ENCODE measurements at regions not wholly inside any gene's neighbourhood (a gene's known extent, or its start where the extent isn't known, plus 50 kb on each side); places are given as distances from the start of the nearest gene placed in this dataset.
A peak's percentile ranks its signal among the peaks of the same experiment; 100 is the strongest.

DNA sequence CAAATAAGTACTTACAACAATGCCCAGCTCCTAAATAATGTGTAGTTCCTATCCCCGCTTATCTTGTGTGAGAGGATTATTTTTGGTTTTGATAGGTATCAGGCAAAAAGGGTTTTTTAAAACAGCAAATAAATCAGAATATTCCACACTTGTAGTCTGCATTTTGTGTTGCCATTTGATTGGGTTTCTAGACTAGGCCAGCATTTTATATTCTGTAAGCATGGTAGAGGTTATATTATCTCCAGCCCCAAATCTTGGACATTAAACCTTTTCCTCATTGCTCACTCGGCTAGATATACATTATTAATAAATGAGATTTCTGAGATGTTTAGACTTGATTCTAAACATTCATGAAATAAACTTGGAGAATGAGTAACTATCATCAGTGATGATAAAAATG, 165.7 kb upstream of the C1orf21 start:
- no peak for DNase-seq

DNA sequence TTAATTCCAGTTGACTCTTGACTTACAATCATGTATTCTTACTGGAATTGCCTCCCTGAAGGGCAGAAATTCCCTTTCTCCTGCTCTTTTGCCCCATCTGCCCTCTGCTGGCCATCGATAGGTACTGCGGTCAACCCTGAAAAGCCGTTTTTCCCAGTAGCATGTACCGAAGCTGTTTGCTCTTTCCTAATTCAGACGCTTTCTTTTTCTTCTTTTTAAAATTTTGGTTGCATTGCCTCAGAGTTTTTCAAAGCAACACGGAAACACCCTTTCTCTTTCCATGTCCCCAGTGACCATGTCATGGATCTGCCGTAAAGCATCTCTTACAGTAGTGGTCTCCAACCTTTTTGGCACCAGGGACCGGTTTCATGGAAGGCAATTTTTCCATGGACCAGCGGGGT, 164.2 kb upstream of the C1orf21 start:
- DNase-seq, result peak; percentile 42

DNA sequence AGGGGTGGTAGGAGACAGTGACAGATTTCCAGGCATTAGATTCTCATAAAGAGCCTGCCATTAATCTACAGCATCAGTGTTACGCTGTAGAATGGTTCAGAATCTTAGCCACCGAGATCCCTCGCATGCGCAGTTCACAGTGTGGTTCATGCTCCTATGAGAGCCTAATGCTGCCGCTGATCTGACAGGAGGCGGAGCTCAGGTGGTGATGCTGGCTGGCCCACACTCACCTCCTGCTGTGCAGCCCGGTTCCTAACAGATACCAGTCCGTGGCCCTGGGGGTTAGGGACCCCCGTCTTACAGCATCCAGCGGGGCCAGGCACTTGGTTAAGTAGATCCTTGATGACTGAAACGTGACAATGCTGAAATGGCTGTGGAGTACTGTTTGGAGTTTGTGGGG, 163.6 kb upstream of the C1orf21 start:
- no peak for DNase-seq

DNA sequence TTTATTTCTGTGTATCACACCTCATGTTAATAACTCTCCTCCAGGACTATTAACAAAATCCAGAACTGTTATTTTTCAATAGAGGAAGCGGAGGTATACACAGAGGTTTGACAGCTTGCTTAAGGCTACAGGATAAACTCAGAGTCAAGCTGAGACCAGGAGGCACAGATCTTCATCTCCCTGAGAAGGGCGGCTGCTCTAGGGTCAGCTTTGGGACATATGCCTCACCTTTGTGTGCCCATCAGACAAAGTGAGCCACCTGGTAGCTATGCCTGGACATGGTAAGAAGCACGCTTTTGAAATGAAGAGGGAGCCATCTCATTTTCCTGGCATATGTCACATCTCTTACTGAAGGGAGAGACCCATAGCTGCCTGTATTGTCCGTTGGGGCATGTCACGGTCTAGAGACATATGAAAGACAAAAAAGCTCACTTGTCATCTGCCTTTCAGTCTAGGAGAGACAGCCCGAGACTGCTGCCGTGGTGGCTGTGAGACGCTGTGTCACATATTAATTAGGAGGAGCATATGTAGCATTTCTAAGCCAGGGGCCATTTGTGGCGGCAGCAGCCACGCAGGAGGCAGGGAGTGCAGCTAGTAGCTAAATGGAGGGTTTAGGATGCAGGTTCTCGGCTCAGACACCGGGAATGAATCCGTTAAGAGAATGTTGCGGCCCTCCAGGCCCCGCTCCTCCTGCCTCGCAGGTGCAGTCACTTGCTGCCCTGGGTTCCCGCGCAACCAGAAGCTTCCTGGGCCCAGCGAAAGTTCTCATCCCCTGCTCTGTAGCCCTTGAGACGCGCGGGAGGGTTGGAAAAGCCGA, 161.3 kb upstream of the C1orf21 start:
- DNase-seq, result no peak

DNA sequence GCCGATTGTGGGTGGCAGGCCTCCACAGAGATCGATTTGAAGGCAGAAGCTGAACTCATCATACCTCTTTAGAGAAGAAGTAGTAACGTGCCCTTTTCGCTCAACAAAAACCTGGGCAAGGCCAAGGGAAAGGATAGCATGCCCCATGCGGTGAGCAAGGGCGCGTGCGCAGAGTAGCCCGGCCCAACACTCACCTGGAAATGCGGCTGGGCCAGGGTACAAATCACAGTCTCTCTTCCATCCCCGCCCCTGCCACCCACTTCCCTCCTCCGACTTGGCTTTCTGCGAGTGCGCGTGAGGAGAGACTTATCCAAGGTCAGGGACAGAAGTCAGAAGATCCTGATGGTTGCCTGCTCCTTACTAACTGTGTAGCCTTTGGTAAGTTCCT, 160.7 kb upstream of the C1orf21 start:
- no peak for DNase-seq

DNA sequence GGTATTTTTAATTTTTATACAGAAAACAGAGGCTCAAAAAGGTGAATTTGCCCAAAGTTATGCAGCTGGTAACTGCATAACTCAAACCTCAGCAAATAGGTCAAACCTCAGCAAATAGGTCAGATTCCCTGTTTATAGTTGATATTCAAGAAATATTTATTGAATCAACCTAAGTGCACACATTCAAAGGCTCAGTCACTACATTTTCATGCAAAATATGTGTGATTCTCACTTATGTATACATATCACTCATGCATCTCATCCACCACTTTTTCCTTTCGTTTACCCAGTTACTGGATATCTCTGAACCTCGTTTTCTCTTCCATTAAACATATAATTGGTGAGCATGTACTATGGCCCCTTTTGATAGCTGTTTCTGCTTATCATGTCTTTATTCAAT, 158.3 kb upstream of the C1orf21 start:
- no peak for DNase-seq

DNA sequence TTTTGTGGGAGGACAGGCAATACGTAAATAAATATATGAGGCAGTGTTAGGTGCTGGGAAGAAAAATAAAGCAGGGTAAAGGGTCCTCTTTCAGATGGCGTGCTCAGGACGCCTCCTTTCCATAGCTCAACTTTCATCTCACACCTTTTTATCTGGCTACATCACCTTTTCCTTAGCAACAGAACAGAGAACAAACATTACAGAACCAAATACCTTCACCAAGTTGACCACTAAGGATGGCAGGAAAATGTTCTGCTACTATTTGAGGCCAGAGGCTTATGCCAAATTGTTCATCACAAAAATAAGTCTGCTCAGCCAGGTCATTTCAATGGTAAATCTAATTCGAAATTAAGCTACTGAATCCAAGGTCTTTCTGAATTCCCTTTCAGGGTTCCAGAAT, 149.2 kb upstream of the C1orf21 start:
- DNase-seq, result no peak

DNA sequence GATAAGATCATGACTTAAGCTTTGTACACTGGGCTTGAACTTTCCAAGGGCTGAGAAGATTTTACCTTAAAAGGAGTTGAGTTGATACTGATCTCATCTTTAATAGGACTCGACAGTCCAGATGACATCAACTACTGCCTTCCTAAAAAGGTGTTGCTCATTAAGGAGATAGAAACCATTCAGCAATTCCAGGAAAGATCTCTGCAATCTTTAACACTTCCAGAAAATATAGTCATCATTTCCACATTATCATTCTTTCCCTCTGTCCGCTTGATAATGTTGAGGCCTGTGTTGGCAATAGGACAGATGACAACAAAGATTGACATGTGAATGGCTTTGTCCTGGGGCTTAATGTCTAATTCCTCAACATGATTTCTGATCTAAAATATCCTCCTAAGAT, 145.4 kb upstream of the C1orf21 start:
- DNase-seq, result no peak

DNA sequence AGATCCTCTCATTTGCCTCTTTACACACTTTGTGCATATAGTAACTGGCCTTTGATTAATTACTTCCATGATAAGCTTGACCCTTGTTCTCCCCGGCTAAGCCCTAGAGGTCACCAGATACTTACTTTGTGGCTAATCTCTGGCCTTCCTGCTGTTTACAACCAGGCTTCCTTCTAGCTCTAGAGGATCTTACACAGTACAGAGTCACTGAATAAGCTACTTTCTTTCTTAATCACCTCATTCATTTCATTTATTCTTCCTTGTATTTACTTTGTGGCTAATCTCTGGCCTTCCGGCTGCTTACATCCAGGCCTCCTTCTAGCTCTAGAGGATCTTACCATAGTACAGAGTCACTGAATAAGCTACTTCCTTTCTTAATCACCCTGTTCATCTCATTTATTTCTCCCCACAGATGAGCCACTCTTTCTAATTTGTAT, 144.3 kb upstream of the C1orf21 start:
- peak; percentile 82 for DNase-seq

DNA sequence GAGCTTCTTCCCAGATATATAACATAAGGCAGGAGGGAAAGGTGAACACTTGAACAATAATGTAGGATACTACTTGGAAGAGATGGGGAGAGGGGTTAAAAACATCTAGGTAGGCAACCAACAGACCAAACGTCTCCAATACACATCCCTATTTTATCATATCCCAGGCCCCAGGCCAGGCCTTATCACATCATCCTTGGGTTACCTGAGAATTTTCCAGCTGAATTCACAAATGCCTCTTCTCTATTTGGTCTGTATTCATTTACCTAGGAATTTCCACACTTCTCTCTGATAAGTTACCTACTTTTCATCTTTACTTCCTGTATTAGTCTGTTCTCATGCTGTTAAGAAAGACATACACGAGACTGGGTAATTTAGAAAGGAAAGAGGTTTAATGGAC, 141.9 kb upstream of the C1orf21 start:
- no peak for DNase-seq

DNA sequence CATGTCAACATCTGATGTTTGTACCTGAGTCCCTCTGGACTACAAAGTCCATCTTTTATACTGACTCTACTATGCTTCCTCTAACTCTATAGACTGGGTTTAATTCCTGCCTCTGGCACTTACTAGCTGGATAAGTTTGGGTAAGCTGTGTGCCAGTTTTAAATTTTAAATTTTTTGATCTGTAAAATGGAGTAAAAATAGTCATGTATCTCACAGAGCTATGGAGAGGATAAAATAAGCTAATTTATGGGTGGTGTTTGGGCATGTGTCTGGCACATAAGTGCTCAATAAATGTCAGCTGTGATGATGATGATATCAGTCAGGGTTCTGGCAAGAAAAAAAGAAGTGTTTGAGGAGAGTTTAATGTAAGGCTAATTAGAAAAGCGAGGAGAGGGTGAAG, 139.2 kb upstream of the C1orf21 start:
- DNase-seq, result no peak

DNA sequence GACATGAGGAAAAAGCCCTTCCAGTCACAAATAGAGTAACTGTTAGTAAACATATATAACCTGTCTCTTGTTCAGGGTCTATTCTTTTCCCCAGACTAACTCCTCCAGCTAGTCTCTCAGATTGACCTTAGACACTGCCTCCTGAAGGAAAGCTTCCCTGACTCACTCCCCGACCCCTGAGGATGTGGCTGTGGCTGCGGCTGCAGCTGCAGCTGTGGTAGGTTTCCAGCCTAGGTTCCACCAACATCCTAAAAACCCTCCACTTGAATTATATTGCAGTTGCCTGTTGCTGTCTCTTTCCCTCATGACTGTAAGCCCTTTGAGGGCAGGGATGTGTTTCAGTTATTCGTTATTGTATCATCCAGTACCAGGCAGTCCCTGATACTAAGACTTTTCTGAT, 132.9 kb upstream of the C1orf21 start:
- DNase-seq, result no peak

DNA sequence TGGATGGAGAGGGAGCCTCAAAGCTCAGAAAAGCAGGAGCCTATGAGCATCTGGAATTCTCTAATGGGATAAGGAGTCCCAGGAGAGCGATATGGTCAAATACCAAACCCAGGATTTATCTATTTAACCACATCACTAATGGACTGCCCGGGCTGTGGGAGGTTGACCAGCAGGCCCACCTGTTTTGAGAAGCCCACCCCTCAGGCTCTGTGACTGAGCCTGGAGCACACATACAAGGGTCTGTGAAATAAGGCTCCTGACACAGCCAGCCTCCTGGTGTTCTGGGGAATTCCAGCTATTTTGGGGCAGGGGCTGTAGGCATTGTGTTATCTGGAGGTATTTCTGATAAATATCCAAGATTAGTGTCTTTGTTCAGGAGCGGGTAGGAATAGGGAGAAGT, 132.0 kb upstream of the C1orf21 start:
- no peak for DNase-seq

DNA sequence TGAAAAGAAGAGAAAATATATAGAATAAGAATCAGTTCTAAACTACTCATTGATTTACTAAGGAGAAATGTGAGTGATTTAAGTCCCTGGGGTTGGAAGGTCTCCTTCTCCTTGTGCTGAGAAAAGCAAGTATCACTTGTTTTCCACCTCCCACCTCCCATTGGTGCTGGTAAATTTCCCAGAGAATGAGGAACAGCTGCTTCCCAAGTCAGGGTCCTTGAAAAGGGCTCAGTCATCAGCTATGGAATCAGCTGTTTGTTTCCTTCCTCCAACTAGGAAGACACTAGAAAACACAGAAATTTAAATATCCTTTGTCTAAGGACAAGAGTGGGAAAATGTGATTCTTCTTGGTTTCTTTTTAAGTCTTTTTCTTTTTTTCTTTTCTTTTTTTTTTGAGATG, 131.3 kb upstream of the C1orf21 start:
- DNase-seq, result no peak

DNA sequence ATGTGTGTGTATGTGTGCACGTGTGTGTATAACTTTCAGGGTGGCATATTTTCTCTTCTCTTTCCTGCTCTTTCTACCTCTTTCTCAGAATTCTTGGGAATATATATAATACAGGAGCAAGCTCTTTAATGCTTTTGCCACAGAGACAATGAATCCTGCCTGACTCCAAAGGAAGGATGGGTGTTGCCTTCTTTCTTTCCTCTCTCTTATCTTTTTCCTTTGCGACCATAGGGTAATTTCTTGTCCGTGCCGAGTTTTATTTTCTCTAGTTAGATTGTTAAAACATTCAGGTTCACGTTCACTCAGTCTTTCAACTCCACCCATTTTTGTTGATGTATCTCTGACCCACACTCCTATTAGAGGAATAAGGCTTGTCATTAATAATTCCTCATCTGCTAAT, 129.0 kb upstream of the C1orf21 start:
- DNase-seq, result no peak

DNA sequence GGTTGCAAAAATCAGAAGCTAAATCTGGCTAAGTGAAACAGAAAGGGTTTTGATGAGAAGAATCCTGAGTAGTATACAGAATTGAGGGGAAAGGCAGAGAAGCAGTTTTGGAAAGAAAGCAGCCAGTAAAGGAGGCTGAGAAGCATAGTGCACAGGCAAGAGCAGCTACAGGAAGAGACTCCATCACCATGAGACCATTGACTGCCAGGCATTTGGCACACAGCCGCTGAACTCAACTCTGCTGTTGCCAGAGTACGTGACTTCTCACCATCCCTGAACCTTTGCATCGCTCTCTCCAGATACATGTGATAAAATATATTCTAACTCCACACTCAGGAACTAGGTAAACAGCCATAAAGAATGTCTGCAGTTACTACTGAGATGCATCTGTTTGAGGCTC, 128.3 kb upstream of the C1orf21 start:
- DNase-seq, result no peak

DNA sequence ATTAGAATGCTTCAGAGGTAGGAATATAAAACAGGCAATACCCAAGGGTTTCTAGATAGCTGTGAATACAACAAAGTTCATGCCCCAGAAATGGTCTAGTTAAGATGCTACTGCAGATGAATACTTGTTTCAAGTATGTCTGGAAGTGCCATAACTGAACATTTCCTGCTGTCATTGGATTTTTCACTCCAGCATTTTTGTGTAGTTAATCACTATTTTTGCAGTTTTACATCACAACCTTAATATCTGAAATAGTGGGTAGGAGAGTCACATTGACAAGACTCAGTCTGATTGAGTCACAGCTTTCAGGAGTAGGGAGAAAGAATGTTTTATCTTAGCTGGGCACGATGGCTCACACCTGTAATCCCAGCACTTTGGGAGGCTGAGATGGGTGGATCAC, 126.4 kb upstream of the C1orf21 start:
- DNase-seq, result peak; percentile 82

DNA sequence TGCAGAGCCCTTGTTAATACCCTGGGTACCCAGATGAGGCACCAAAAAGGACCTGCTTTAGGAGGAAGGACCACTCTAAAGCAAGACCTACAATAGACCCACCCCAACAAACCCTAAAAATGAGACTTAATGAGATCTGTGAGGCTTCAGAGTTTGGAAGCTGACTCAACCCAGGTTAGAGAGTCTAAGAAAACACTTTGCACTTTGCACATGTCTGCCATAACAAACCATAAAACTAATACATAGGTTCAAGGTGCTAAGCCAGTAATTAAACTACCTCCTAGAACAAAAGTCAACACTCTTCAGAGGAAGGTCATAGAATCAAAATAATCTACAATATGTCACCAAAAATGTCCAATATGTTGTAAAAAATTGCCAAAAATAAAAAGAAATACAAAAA, 124.7 kb upstream of the C1orf21 start:
- no peak for DNase-seq

DNA sequence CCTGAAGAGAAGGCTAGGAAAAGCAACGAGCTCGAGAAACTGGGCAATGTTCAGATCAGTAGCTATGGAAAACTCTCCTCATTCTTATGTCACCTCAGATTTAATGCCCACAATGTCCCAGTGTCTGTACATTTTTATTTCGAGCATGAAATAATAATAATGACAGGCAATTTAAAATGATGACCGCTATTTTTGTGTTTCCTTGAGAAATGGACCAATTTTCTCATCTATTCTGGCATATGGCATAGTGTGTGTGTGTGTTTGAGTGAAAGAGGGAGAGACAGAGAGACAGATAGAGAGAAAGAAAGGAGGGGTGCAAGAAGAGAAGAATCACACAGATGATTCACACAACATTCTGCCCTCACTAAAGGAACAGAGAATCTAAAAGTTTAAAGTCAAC, 119.1 kb upstream of the C1orf21 start:
- DNase-seq, result no peak

DNA sequence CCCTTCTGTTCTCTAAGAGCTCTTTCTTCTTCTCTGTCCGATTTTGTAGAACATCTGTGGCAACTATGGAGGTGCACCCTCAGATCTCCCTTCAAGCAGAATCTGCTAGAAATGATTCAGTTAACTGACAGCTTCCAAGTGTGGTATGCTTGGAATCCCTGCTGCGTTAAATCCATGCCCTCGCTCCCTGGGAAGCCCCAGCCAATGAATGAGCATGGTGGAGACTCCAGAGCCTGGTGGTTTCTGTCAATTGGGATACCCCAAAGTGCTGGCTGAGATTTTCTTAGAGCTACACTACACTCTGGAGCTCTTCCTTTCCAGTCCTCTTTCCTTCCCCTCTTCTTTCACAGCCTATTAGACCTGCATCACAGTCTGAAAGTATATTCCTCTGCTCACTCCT, 116.3 kb upstream of the C1orf21 start:
- DNase-seq, result no peak

DNA sequence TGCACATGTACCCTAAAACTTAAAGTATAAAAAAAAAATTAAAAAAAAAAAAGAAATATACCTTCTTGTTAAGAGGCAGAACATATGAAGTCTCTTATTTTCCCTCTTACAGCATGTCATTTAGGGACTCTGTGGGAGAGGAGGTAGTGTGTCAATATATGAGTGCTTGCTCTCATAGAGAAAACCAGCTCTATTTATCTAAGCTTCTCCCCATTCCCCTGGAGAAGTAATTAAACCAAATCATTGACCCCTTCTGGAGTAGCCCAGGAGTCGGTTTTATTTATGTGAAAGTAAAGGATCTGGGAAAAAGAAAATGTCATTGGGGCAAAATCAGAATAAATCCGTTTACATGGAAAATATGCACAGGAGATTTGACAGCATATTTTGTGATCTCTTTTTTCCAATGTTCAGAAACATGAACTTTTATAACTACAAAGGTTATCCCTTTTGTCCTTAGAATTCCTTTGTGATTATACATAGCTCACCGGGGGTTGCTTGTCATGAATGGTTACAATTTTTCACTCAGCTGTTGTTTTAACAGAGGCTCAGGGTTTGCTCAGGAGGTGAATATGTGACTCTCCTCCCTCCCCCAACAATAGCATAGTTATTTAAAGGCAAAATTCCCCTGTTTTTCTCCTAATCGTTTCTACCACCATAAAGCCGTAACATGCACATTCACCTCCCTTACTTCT, 114.5 kb upstream of the C1orf21 start:
- DNase-seq, result peak; percentile 21

DNA sequence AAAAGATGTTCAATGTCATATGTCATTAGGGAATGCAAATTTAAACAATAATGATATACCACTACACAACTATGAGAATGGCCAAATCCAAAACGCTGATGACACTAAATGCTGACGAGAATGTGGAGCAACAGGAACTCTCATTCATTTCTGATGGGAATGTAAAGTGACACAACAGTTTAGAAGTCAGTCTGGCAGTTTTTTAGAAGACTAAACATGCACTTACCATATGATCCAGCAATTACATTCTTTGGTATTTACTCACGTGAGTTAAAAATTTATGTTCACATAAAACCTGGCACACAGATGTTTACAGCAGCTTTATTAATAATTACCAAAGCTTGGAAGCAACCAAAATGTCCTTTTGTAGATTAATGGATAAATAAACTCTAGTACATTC, 110.4 kb upstream of the C1orf21 start:
- peak; percentile 45 for DNase-seq

DNA sequence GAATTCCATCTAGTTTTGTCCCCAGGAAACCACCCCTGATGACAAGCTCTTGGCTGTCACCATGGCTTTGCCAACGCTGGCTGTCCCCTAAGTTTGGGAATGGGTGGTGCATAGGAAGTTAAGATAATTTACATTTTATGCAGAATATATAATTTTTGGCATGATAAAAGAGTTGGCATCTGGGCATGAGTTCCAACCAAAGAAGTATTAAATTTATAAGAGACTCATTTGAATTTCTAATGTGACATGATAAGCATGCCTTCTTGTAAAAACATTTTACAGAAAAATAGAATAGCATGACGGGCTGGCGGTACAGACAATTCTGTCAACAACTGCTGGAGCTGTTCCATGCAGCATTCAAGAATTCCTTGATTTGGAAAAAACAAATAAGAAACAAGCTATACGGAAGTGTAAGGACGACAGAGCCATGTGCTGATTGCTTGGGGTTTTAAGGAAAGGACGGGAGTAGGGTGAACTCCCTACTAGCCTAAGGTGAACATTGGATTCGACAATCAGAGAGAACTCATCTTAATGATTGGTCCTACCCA, 106.8 kb upstream of the C1orf21 start:
- no peak for DNase-seq

DNA sequence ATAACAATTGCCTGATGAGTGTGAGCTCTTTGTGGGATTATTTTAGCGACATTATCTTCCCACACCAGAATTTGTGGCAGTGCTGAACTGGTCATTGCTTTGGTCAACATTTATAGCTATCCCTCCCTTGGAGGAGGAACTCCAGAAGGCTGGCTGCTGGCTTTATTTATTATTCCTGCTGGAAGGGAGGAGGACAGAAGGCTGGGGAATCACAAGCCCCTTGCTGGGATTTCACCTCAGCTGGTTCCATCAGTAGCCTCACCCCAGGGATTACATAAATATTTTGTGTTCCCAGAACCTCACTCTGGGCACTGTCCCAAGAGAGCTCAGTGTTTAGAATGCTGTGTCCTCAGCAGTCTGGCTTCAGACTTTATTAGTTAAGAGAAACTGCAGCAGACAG, 102.8 kb upstream of the C1orf21 start:
- peak; percentile 51 for DNase-seq

DNA sequence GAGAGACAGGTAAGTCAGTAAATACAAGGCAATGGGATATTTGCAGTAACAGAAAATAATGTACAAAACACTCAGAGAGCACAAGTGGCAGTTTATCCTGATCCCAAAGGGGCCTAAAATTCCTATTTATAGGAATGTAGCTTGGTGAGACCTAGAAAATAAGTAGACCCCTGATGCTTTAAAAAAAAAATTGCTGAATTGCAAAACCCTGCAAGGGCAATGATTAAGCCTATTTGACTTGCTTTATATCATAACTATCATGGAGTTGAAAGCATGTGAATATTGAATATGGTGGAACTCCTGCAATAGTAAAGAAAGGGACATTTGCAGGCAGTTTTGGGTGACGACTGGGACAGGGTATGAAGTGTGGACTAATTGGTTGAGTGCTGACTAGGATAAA, 101.9 kb upstream of the C1orf21 start:
- no peak for DNase-seq
